GM23338 (cell line): ENCODE measurements at regions not wholly inside any gene's neighbourhood (a gene's known extent, or its start where the extent isn't known, plus 50 kb on each side); places are given as distances from the start of the nearest gene placed in this dataset.

Source experiments
- CREB1 ChIP-seq: fragments of 250-450 bp; sonication (Bioruptor Pico); IDR thresholded peaks from 2 replicates; pipeline ENCODE4 v1.5.0; 2020; ENCODE audit warnings: low read depth, mild to moderate bottlenecking, moderate library complexity
- EZH2 ChIP-seq: fragments of 200-600 bp; sonication (generic); IDR thresholded peaks from one replicate; pipeline ENCODE4 v1.8.0; 2017; ENCODE audit warnings: antibody characterized with exemption, mild to moderate bottlenecking, low read depth; ENCODE audit not compliant: unreplicated experiment
- EZH2phosphoT487 ChIP-seq: fragments of 200-600 bp; sonication (generic); IDR thresholded peaks from one replicate; pipeline ENCODE4 v1.8.1; 2018; ENCODE audit warnings: antibody characterized with exemption; ENCODE audit not compliant: unreplicated experiment
- NANOG ChIP-seq: IDR thresholded peaks from 2 replicates; pipeline ENCODE4 v1.6.1; 2016; ENCODE audit warnings: antibody characterized with exemption, borderline replicate concordance
- POLR2AphosphoS5 ChIP-seq: IDR thresholded peaks from 2 replicates; pipeline ENCODE4 v1.6.1; 2016; ENCODE audit warnings: antibody characterized with exemption, low read depth
- STAT1 ChIP-seq: IDR thresholded peaks from one replicate; pipeline ENCODE4 v1.6.1; 2016; ENCODE audit warnings: antibody characterized with exemption; ENCODE audit not compliant: unreplicated experiment
- TF ChIP-seq, protein P1 (sequence below), 2 experiments: fragments of 200-600 bp in 1 of 2; sonication (generic) in 1 of 2; conservative IDR thresholded peaks; 2 replicates each; pipeline versions ENCODE4 v1.5.1 to v1.6.1; 2016 to 2017; ENCODE audit warnings: antibody characterized with exemption in 2 of 2, low read depth in 2 of 2, mild to moderate bottlenecking in 2 of 2, moderate library complexity in 1 of 2
- TF ChIP-seq, protein P2 (sequence below): IDR thresholded peaks from one replicate; pipeline ENCODE4 v1.6.1; 2018; ENCODE audit warnings: antibody characterized with exemption; ENCODE audit not compliant: unreplicated experiment

DNA sequence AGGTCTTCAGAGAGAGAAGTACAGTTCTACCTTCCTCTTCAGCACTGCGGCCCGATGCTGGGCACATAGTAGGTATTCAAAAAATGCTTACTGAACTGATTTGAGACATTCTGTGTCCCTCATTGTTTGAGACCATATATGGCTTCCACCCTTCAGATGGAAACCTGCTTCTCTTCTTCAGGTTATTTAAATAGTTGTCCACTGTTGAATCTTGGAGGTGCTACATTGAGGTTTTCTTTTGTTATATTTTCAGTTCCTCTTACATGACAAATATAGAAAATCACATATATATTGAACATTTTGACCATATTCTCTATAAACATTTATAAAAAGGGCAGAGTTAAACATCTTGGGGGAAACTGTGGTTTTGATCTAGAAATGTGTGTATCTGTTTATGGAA is 200.2 kb upstream of the LRRC3B start:
- TF ChIP-seq EZH2phosphoT487 (no peak), EZH2 (no peak), POLR2AphosphoS5 (no peak), CREB1 (CRISPR knock-in tag) (no peak), STAT1 (no peak), NANOG (no peak)
- TF ChIP-seq, protein P1, sequence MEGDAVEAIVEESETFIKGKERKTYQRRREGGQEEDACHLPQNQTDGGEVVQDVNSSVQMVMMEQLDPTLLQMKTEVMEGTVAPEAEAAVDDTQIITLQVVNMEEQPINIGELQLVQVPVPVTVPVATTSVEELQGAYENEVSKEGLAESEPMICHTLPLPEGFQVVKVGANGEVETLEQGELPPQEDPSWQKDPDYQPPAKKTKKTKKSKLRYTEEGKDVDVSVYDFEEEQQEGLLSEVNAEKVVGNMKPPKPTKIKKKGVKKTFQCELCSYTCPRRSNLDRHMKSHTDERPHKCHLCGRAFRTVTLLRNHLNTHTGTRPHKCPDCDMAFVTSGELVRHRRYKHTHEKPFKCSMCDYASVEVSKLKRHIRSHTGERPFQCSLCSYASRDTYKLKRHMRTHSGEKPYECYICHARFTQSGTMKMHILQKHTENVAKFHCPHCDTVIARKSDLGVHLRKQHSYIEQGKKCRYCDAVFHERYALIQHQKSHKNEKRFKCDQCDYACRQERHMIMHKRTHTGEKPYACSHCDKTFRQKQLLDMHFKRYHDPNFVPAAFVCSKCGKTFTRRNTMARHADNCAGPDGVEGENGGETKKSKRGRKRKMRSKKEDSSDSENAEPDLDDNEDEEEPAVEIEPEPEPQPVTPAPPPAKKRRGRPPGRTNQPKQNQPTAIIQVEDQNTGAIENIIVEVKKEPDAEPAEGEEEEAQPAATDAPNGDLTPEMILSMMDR (conservative IDR thresholded peaks at IDR 0.05; ENCODE audit: low read depth in 2 of 2): no peak
- TF ChIP-seq, protein P2, sequence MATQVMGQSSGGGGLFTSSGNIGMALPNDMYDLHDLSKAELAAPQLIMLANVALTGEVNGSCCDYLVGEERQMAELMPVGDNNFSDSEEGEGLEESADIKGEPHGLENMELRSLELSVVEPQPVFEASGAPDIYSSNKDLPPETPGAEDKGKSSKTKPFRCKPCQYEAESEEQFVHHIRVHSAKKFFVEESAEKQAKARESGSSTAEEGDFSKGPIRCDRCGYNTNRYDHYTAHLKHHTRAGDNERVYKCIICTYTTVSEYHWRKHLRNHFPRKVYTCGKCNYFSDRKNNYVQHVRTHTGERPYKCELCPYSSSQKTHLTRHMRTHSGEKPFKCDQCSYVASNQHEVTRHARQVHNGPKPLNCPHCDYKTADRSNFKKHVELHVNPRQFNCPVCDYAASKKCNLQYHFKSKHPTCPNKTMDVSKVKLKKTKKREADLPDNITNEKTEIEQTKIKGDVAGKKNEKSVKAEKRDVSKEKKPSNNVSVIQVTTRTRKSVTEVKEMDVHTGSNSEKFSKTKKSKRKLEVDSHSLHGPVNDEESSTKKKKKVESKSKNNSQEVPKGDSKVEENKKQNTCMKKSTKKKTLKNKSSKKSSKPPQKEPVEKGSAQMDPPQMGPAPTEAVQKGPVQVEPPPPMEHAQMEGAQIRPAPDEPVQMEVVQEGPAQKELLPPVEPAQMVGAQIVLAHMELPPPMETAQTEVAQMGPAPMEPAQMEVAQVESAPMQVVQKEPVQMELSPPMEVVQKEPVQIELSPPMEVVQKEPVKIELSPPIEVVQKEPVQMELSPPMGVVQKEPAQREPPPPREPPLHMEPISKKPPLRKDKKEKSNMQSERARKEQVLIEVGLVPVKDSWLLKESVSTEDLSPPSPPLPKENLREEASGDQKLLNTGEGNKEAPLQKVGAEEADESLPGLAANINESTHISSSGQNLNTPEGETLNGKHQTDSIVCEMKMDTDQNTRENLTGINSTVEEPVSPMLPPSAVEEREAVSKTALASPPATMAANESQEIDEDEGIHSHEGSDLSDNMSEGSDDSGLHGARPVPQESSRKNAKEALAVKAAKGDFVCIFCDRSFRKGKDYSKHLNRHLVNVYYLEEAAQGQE: no peak
